Embryonic facial prominence (tissue), 1 donor: ENCODE measurements at regions not wholly inside any gene's neighbourhood (a gene's known extent, or its start where the extent isn't known, plus 50 kb on each side); places are given as distances from the start of the nearest gene placed in this dataset.

ENCODE experiments used
- DNase-seq: peaks from one replicate; pipeline ENCODE4 v3.0.0-alpha.2; 2016; ENCODE audit errors: extremely low spot score

DNA sequence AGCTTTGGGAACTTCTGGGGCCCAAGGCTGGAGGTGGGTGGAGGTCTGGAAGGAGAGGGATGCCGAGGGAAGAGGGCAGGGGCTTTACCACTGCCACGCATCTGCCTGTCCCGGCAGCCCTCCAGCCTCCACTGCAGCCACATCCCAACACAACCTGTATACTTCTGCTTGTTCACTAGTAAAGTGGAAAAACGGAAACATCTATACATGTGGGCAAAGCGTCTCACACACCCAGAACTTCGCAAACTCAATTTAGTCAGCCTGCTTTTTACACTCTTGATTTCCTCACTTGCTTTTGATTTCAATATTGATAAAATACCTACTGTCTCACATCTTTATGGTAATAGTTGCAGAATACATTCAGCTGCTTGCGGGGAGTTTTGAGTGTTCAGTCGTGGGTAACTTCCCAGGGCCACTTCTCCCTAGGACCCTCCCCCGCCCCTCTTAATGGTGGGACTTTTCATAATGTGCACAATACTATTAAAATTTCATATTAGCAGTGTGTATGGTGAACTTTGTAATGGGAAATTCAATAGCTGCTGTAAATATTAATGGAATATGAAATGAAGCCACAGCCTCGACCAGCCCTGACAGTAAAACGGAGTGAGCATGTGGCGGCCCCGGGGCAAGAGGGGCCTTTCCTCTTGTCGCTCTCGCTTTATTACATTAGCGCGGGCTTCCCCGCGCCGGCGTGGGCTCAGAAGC, 85.2 kb downstream of the NR2F2 start:
- DNase-seq: no peak

DNA sequence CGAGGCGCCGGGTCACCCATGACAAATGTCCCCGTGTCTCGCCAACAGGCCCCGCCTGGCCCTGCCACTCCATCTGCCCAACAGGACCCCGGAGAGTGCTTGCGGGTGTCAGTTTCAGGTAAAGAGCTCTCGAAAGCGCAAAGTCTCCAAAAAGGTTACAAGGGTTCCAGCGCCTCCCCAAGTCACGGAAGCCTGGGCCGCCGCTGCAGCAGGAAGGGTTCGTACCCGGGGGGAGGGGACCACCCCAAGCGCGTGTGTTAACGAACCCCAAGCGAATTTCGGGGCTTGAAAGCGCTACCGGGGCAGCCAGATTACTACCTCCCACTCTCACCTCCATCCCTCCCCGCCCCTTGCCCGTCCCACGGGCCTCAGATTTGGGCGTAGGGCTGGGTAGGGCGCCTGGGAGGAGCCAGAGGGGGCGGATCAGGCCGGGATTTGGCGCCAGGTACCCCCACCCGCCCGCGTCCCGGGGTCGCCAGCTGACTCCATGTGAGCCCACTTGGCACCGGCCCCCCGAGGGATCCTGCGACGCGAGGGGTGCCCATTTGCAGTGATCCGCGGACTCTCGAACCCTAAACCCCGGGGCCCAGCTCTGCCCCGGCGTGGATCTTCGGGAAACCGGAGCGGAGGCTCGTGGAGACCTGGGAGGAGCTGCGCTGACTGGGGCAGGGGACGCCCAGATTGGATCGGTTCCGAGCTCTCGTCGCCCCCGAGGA, 85.9 kb downstream of the NR2F2 start:
- DNase-seq: no peak

DNA sequence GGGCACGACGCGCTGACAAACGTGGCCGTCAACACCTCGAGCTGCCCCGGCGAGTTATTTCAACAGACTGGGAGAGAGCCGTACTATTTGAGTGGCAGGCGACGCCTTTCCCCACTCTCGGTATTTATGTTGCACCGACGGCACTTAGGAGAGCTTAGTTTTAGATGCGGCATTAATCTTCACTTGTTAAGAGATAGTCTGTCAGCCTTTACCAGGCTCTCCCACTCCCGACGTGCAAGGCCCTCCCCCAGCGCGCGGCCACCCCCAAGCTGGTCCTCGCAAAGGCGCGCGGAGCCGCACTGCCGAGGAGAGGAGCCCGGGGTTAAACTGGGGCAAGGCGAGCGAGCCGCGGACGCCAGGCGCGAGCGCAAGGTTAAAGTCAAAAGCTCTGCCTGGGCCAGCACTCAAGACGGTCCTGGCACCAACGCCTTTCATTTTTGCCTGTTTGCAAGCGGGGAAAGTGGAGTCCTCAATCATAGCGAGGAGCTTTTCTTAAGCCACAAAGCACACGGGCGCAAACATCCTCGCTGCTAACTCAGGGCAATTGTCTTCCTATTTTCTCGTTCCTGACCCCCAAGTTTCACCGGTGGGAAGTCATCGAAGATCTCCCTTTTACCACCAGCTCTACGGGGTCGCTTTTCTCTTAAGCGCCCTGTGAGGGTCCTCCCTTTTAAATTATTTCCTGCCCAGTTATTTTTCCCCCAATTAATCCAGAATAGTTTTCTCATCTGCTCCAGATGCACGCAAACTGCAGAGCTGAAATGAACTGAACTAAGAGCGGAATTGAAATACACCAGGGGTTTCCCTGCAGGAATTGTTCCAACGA, 86.6 kb downstream of the NR2F2 start:
- DNase-seq: no peak

DNA sequence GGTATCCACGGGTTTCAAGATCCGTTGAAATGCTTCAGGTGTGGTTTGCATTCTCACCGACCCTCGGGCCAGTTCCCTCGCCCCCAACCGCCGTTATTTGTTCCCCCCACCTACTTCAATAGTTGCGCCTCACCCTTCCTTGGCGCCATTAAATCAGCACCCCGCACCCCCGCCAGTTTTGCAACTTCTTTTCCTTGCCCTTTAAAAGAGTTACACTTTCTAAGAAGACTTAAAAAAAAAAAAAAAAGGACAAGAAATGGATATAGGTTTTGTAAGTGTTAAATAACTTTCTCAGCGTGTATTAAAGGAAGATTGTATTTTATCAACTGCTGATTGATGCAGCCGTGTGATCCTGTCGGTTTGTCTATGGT, 87.2 kb downstream of the NR2F2 start:
- DNase-seq: no peak

DNA sequence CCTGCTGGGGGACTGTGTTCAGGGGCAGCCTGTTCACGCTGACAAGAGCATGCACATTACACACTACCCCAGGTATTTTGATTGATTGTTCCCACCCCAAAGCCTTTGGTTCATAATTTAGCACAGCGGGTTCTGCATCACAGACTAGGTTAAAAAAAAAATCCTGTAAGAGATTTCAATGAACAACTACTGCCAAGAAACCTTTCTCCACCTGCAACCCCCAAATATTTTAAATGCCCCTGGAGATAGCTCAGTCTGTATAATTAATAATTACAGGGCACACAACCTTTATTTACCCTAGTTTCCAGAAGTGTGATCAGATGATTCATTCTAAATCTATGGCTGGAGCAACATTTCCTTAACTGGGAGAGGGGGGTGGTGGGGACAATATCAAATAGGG, 87.6 kb downstream of the NR2F2 start:
- DNase-seq: no peak

DNA sequence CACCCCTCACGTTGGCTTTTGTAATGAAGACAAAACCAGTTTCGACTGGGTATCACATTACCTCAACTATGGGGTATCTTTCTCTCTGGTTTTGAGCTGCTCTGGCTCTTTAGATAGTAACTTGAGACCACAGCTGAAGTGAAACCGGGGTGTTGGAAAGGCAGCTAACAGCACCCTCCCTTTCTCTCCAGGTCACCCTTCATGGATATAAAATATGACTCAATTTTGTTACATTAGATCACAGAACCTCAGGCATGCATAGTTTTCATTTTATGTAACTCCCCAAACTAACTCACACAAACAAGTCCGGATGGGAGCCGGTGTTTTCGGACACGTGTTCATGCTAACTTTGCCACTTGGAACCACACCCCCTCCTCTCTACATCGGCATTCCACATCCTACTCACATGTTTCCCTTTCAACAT, 90.7 kb downstream of the NR2F2 start:
- DNase-seq: no peak

DNA sequence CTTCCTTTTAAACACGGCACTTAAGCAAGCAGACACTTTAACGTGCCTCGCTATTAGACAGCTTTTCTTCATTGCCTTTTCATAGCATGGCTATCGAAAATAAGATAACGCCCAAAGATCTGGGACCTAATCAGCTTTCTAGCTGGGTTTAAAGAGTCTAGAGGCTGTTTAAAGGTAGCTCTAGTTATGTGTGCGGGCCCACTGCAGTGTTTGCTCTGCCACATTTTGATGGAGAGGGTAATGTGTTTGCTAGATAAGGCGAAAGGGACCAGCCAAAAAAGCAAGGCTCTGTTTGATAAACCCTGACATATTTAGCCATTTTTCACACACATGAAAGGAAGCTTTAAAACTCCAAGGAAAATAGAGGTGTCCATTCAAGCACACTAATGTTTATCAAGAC, 91.6 kb downstream of the NR2F2 start:
- DNase-seq: no peak

DNA sequence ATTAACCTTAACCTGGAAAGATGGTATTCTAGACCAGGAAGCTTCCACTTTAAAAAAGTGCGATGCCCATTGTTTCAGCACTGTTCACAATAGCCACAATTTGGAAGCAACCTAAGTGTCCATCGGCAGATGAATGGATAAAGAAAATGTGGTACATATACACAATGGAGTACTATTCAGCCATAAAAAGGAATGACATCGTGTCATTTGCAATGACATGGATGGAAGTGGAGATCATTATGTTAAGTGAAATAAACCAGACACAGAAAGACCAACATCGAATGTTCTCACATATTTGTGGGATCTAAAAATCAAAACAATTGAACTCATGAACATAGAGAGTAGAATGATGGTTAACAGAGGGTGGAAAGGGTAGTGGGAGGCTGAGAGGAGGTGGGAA, 94.2 kb downstream of the NR2F2 start:
- no peak for DNase-seq

DNA sequence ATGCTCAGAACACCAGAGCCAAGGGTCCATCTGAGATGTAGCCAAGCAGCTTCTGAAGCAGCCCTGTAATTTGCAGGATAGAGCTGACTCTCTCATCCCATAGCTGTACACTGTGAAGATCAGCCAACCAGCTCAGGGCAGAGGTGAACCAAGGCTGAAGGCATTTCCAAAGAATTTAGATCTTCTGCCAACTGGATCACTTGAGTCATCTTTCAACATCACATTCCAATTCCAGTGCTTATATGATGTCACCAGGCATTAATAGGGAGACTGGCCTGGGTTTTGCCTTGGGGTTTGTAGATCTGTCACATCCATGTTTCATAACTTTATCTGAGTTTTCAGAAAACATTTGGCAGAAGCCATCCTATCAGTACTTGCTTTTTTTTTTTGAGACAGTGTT, 98.2 kb downstream of the NR2F2 start:
- DNase-seq: no peak

DNA sequence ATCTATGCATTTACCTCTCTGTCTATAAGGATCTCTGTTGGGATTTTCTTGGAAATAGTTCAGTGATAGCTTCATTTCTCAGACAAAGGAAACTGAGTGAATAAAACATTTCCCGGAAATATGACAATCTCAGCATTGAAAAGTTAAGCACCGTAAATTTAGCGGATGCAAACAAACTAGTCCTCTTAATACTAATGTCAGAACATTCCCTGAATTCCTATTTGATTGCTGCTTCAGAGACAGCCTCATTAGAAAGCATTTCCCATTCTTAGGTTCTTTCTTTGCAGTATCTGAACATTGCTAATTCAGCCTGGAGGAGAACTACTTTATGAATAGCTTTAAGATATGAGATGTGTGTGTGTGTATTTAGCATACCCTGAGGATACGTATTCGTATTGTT, 101.3 kb downstream of the NR2F2 start:
- no peak for DNase-seq

DNA sequence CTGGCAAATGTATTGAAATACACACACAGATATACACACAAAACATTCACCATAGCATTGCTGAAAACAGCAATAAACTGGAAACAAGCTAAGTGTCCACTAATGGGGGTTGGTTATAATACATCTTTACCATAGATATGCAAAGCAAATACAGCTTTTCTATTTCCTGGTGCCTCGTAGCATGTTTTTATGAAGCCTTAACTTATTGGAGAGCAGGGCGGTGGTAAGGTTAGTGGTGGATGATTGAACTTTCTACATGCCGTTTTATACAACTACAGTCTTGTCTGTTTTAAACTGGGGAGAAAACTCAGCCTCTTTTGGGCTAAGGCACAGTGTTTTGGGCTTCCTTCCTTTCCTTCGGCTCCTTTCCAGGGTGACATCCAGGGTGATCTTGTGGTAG, 104.5 kb downstream of the NR2F2 start:
- DNase-seq: no peak

DNA sequence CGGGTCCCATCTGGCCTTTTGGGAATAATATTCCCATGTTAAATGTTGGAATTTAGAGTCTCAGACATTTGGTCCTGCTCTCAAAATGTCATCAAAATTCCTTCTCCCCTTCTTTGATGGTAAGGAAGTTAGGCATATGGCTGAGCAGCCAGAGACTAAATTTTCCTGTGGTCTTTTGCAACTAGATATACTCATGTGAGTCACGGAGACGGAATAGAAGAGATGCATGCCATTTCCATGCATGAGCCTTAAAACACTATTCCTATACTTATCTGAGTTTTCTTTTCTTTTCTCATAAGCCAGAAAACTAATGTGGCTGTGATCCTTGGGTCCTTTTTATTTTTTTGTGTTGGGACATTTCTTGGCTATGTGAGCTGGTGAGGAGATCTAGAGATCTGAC, 105.3 kb downstream of the NR2F2 start:
- no peak for DNase-seq

DNA sequence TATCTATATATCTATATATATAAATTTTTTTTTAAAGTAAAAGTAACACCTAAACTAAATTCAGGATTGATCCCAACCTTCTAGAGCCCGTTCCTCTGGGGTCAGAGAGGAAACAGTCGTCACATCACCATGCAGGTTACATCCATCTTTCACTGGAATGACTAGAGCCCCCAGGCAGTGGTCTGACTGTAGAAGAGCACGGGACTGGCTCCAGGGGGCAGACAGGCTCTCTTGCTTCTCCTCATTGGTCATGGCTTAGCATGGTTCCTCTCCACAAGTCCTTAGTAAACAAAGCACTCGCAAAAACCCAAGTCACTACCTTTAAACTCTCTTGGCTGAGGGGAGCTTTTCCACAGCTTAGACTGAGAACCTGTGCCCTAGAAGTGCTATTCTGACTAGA, 110.5 kb downstream of the NR2F2 start:
- DNase-seq: no peak

DNA sequence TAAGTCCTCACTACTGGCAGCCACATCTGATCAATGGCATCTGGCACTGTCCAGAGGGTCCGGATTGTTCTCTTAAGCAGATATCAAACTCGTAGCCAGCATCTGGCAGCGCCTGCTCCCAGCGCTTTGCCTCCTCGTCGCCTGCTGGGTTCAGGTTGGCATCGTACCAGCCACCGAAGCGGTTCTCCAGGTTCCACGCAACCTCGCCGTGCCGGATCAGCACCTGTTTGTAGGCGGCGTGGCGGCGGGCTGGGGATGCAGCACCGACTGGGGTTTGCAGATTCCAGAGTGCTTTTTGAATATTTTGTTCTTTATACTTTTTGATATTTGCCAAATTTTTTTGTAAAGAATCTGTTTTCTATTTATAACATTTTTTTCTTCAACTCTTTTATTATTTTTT, 111.6 kb downstream of the NR2F2 start:
- no peak for DNase-seq

DNA sequence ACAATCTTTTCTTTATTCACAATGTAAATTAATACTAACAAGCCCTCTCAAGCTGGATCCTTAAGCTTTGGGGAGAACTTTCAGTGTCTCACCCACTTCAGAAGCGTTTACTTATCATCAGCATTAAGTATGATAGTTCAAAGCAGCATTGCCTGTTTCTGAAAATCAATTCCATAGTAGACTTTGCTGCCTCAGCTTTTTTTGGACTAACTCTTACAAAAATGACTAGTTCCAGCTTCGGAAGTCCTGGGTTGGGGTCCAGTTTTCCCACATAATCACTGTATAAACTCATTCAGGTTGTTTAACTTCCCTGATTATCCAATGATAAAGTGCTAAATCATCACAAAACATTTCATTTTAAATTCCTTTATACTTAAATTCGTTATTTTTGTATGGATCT, 114.4 kb downstream of the NR2F2 start:
- no peak for DNase-seq

DNA sequence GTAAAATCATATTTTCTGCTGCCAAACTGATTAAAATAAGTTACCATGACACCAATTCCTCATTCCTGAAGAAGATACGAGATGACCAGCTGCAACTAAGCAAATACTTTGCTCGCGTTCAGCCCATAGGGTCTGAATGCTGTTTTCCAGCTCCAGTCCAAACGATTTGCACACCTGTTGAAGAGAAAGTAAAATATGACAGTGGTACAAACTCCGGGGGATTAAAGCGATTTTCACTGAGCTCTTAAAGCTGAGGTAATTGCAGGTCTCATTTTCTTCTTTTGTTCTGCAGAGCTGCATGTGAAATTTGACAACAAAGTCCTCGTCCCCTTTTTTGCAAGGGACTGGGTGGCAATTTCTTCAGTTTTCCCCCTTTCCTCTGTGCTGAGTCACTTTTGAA, 118.4 kb downstream of the NR2F2 start:
- no peak for DNase-seq

DNA sequence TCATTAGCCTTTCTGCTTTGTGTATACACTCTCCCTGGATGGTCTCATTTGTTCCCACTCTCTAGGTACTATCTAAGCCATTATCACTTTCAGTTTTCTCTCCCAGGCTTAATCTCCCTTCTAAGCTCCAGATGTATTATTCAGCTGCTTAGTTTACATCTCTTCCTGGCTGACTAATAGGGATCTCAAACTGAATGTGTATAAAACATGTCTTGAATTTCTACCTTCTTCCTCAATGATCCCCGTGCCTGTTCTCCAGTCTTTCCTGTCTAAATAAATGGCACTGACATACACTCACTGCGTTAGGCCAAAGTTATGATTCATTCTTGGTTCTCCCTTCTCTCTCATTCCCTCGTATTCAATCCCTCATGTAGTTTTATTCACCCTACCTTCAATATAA, 127.3 kb downstream of the NR2F2 start:
- DNase-seq: no peak

DNA sequence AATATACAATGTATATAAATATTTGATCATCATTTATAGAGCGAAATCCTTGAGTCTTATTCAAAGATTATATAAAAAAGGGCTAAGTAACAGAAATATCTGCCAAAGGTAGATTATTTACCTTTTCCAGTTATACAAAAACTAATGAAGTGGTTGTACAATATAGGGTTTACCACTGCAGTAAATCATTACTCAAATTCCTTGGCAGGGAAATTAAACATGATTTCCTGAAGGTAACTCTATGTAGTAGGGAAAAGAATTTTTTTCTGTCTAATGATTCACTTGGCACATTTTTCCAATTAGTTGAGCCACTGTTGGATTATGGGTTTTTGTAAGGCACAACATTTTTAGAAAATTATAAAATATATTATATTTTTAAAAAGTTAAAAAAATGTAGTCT, 129.6 kb downstream of the NR2F2 start:
- DNase-seq: no peak

DNA sequence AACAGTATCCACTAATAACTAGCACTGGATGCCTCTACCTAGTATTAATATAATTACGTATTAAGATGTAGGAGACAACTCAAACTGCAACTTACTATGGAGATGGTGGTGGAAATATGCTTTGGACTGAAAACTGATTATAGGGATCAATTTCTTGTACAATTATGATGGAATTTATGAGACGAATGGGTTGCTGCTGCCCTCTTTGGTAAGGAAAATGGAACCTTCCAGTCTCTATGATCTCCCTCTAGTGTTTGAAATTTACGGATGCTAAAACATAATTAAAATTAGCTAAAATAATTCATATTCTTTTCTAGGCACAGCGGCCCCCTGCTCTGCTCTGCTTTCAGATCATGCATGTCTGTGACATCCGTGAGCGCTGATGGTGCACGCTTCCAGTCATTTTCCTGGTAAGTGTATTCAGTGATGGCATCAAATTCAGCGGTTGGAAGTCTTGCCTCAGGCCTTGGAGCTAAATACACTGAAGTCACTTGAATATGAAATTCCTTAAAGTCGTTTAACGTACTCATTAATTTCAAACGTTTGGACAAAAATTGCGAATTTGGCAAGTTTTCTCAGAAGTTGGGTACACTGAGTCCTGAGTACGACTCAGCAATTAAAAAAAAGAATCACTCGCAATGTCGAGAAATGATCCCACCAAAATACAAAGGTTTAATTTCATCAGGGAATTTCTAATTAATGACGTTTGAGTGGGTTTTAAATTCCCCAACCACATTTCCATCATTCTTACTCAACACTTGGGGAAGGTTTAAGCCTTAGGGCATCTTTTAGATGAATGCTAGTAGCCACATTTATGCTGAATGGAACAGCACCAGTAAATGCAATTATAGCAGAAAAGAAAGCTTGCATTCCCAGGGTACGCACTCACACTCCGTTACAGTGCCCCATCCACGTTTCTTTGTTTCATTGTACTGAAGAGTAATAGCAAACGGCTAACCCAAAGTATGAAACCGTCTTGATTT, 132.6 kb downstream of the NR2F2 start:
- no peak for DNase-seq

DNA sequence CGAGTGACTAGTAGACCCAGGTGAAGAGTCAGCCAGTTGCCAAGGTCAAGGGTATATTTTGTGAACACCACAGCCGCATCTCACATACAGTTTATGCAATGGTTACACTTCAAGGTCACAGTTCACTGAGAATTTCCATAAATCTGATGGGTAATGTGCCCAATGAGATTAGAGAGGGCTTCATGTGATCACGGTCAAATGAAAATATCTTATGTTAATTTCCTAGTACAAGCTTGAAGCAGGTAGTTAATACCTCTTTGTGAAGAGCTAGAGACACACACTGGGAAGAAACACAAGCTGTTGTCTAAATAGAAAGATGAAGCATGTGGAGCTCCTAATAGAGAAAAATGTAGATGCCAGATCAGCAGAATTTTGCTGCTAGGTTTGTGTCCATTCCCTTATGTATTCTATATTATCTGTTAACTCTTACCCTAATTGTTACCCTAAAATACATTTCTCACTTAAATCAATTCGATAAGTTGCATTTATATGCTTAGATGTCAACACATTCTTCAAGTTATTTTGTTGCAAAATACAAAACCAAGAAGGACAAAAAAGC, 136.0 kb downstream of the NR2F2 start:
- no peak for DNase-seq

DNA sequence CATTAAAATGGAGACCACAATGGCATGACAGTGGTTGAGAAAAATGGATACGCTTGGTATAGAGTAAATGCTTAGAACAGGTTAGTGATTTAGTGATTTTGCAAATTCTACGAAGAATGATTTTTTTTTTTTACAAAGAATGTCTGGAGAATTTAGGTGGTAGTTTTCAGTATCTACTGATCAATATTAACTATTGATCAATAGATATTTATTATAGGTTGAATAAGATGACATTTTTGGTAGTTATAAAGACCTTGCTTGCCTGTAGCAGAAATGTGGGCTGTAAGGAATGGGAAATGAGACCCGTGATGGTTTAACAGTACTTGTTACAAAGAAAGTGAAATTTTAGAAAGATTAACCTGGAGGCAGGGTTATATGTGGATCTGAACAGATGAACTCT, 137.5 kb downstream of the NR2F2 start:
- no peak for DNase-seq
